Right lobe of liver (tissue), 4 donors: ENCODE measurements at regions not wholly inside any gene's neighbourhood (a gene's known extent, or its start where the extent isn't known, plus 50 kb on each side); places are given as distances from the start of the nearest gene placed in this dataset.

Experiments used
- CTCF ChIP-seq, 4 donors: fragments of 200-600 bp in 3 of 4; fragments of 450-650 bp in 1 of 4; IDR thresholded peaks; one replicate each; pipeline versions ENCODE4 v1.5.1 to v1.8.0; 2016 to 2022; ENCODE audit warnings: antibody characterized with exemption in 4 of 4, mild to moderate bottlenecking in 2 of 4
- POLR2A ChIP-seq: fragments of 450-650 bp; IDR thresholded peaks from one replicate; pipeline ENCODE4 v1.6.1; 2017; ENCODE audit warnings: antibody characterized with exemption, mild to moderate bottlenecking
- donor health status: DM: no; HTN: no; CAD: no.
- donor health status: DM: no; HTN: no; CAD: no.
- donor health status: DM: no; HTN: yes; CAD: no.

- TF ChIP-seq CTCF (IDR thresholded peaks at IDR 0.05) (no peak), POLR2A (no peak)
Observed at GRCh38 chr11:119952441-119952840, 185.5 kb downstream of the TRIM29 start.
